Hepatocyte (in vitro differentiated cells): ENCODE measurements at regions not wholly inside any gene's neighbourhood (a gene's known extent, or its start where the extent isn't known, plus 50 kb on each side); places are given as distances from the start of the nearest gene placed in this dataset.

Experiments used
- CTCF ChIP-seq: fragments of 200-600 bp; sonication (generic); IDR thresholded peaks from 2 replicates; pipeline ENCODE4 v1.5.1; 2016; ENCODE audit warnings: antibody characterized with exemption, mild to moderate bottlenecking; ENCODE audit not compliant: poor library complexity
- EZH2phosphoT487 ChIP-seq: fragments of 200-600 bp; sonication (generic); IDR thresholded peaks from one replicate; pipeline ENCODE4 v1.6.1; 2018; ENCODE audit warnings: antibody characterized with exemption, mild to moderate bottlenecking, low read depth, moderate library complexity; ENCODE audit not compliant: unreplicated experiment, severe bottlenecking

GRCh38 chr6:11463398-11463780 lies 74.2 kb upstream of the TMEM170B start:
- TF ChIP-seq EZH2phosphoT487 (no peak), CTCF (no peak)
